HepG2 (cell line): ENCODE measurements at regions not wholly inside any gene's neighbourhood (a gene's known extent, or its start where the extent isn't known, plus 50 kb on each side); places are given as distances from the start of the nearest gene placed in this dataset.

Experiments
- BRD4 ChIP-seq: sonication (generic); formaldehyde crosslinking; IDR thresholded peaks from 2 replicates; pipeline ENCODE4 v1.4.0; 2020; ENCODE audit warnings: missing genetic modification reagents
- GFI1 ChIP-seq: sonication (generic); formaldehyde crosslinking; IDR thresholded peaks from 2 replicates; pipeline ENCODE4 v1.5.0; 2020; ENCODE audit warnings: missing genetic modification reagents, mild to moderate bottlenecking, borderline replicate concordance
- MAFG ChIP-seq: sonication (generic); formaldehyde crosslinking; IDR thresholded peaks from 2 replicates; pipeline ENCODE4 v1.5.1; 2020; ENCODE audit warnings: mild to moderate bottlenecking, missing genetic modification reagents
- NRL ChIP-seq: sonication (generic); formaldehyde crosslinking; IDR thresholded peaks from 2 replicates; pipeline ENCODE4 v1.5.0; 2020; ENCODE audit warnings: missing genetic modification reagents, mild to moderate bottlenecking, moderate library complexity, borderline replicate concordance
- RFX1 ChIP-seq: fragments of 450-650 bp; IDR thresholded peaks from 2 replicates; pipeline ENCODE4 v1.6.1; 2017
- SYNCRIP ChIP-seq: fragments of 200-400 bp; formaldehyde crosslinking; IDR thresholded peaks from 2 replicates; pipeline ENCODE4 v1.6.1; 2018; ENCODE audit warnings: mild to moderate bottlenecking, low read depth, low read length; ENCODE audit not compliant: insufficient read depth
- ZFP82 ChIP-seq: sonication (generic); formaldehyde crosslinking; IDR thresholded peaks from 2 replicates; pipeline ENCODE4 v1.5.1; 2020; ENCODE audit warnings: mild to moderate bottlenecking, missing genetic modification reagents, borderline replicate concordance
- ZNF207 ChIP-seq: fragments of 450-650 bp; IDR thresholded peaks from 2 replicates; pipeline ENCODE4 v1.6.1; 2016; ENCODE audit warnings: antibody characterized with exemption, borderline replicate concordance
- ZNF331 ChIP-seq: sonication (generic); formaldehyde crosslinking; IDR thresholded peaks from 2 replicates; pipeline ENCODE4 v1.4.0; 2020; ENCODE audit warnings: missing genetic modification reagents
- ZNF557 ChIP-seq: sonication (generic); formaldehyde crosslinking; IDR thresholded peaks from 2 replicates; pipeline ENCODE4 v1.4.0; 2020; ENCODE audit warnings: missing genetic modification reagents
- ZSCAN9 ChIP-seq: IDR thresholded peaks from 2 replicates; pipeline ENCODE4 v1.6.1; 2016; ENCODE audit warnings: borderline replicate concordance
- TF ChIP-seq, protein P1 (sequence below): sonication (generic); formaldehyde crosslinking; IDR thresholded peaks from 2 replicates; pipeline ENCODE4 v1.5.1; 2020; ENCODE audit warnings: mild to moderate bottlenecking, moderate library complexity, missing genetic modification reagents
- TF ChIP-seq, protein P2 (sequence below): sonication (generic); formaldehyde crosslinking; IDR thresholded peaks from 2 replicates; pipeline ENCODE4 v1.5.1; 2020; ENCODE audit warnings: mild to moderate bottlenecking, missing genetic modification reagents, moderate library complexity
- TF ChIP-seq, protein P3 (sequence below), 2 experiments: sonication (generic) in 1 of 2; formaldehyde crosslinking in 1 of 2; IDR thresholded peaks; 2 replicates each; pipeline versions ENCODE4 v1.6.1 to v1.9.0; 2014 to 2022; ENCODE audit warnings: antibody characterized with exemption in 1 of 2, borderline replicate concordance in 1 of 2, inconsistent platforms in 1 of 2, low read depth in 1 of 2, missing genetic modification reagents in 1 of 2
- TF ChIP-seq, protein P4 (sequence below): sonication (generic); formaldehyde crosslinking; conservative IDR thresholded peaks from 2 replicates; pipeline ENCODE4 v1.4.0; 2020; ENCODE audit warnings: missing genetic modification reagents

GRCh38 chr14:36070031-36070719 lies 106.3 kb downstream of the PTCSC3 start (continued):
- TF ChIP-seq, protein P1, sequence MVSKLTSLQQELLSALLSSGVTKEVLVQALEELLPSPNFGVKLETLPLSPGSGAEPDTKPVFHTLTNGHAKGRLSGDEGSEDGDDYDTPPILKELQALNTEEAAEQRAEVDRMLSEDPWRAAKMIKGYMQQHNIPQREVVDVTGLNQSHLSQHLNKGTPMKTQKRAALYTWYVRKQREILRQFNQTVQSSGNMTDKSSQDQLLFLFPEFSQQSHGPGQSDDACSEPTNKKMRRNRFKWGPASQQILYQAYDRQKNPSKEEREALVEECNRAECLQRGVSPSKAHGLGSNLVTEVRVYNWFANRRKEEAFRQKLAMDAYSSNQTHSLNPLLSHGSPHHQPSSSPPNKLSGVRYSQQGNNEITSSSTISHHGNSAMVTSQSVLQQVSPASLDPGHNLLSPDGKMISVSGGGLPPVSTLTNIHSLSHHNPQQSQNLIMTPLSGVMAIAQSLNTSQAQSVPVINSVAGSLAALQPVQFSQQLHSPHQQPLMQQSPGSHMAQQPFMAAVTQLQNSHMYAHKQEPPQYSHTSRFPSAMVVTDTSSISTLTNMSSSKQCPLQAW (CRISPR knock-in tag) = peak; percentile 53; the same call in 1 of the 2 replicates
- no peak for TF ChIP-seq ZNF557 (CRISPR knock-in tag)
- no peak for TF ChIP-seq ZNF207
- no peak for TF ChIP-seq MAFG (CRISPR knock-in tag)
- peak; percentile 69; the same call in 1 of the 2 replicates for TF ChIP-seq ZNF331 (CRISPR knock-in tag)
- TF ChIP-seq BRD4 = no peak
- TF ChIP-seq GFI1 = no peak
- no peak for TF ChIP-seq NRL
- TF ChIP-seq, protein P2, sequence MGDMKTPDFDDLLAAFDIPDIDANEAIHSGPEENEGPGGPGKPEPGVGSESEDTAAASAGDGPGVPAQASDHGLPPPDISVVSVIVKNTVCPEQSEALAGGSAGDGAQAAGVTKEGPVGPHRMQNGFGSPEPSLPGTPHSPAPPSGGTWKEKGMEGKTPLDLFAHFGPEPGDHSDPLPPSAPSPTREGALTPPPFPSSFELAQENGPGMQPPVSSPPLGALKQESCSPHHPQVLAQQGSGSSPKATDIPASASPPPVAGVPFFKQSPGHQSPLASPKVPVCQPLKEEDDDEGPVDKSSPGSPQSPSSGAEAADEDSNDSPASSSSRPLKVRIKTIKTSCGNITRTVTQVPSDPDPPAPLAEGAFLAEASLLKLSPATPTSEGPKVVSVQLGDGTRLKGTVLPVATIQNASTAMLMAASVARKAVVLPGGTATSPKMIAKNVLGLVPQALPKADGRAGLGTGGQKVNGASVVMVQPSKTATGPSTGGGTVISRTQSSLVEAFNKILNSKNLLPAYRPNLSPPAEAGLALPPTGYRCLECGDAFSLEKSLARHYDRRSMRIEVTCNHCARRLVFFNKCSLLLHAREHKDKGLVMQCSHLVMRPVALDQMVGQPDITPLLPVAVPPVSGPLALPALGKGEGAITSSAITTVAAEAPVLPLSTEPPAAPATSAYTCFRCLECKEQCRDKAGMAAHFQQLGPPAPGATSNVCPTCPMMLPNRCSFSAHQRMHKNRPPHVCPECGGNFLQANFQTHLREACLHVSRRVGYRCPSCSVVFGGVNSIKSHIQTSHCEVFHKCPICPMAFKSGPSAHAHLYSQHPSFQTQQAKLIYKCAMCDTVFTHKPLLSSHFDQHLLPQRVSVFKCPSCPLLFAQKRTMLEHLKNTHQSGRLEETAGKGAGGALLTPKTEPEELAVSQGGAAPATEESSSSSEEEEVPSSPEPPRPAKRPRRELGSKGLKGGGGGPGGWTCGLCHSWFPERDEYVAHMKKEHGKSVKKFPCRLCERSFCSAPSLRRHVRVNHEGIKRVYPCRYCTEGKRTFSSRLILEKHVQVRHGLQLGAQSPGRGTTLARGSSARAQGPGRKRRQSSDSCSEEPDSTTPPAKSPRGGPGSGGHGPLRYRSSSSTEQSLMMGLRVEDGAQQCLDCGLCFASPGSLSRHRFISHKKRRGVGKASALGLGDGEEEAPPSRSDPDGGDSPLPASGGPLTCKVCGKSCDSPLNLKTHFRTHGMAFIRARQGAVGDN (CRISPR knock-in tag) = no peak; the same call in 1 of the 2 replicates
- no peak for TF ChIP-seq ZFP82 (CRISPR knock-in tag)
- TF ChIP-seq ZSCAN9 = no peak
- TF ChIP-seq SYNCRIP = no peak
- TF ChIP-seq, protein P3, sequence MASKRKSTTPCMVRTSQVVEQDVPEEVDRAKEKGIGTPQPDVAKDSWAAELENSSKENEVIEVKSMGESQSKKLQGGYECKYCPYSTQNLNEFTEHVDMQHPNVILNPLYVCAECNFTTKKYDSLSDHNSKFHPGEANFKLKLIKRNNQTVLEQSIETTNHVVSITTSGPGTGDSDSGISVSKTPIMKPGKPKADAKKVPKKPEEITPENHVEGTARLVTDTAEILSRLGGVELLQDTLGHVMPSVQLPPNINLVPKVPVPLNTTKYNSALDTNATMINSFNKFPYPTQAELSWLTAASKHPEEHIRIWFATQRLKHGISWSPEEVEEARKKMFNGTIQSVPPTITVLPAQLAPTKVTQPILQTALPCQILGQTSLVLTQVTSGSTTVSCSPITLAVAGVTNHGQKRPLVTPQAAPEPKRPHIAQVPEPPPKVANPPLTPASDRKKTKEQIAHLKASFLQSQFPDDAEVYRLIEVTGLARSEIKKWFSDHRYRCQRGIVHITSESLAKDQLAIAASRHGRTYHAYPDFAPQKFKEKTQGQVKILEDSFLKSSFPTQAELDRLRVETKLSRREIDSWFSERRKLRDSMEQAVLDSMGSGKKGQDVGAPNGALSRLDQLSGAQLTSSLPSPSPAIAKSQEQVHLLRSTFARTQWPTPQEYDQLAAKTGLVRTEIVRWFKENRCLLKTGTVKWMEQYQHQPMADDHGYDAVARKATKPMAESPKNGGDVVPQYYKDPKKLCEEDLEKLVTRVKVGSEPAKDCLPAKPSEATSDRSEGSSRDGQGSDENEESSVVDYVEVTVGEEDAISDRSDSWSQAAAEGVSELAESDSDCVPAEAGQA (IDR thresholded peaks at IDR 0.05; ENCODE audit: low read depth) = no peak
- TF ChIP-seq, protein P3 (CRISPR knock-in tag; IDR thresholded peaks at IDR 0.05; ENCODE audit: borderline replicate concordance) = no peak
- TF ChIP-seq RFX1 = no peak
- TF ChIP-seq, protein P4, sequence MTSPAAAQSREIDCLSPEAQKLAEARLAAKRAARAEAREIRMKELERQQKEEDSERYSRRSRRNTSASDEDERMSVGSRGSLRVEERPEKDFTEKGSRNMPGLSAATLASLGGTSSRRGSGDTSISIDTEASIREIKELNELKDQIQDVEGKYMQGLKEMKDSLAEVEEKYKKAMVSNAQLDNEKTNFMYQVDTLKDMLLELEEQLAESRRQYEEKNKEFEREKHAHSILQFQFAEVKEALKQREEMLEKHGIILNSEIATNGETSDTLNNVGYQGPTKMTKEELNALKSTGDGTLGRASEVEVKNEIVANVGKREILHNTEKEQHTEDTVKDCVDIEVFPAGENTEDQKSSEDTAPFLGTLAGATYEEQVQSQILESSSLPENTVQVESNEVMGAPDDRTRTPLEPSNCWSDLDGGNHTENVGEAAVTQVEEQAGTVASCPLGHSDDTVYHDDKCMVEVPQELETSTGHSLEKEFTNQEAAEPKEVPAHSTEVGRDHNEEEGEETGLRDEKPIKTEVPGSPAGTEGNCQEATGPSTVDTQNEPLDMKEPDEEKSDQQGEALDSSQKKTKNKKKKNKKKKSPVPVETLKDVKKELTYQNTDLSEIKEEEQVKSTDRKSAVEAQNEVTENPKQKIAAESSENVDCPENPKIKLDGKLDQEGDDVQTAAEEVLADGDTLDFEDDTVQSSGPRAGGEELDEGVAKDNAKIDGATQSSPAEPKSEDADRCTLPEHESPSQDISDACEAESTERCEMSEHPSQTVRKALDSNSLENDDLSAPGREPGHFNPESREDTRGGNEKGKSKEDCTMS (CRISPR knock-in tag) = no peak
